Esophagus squamous epithelium (tissue), 4 donors: ENCODE measurements at regions not wholly inside any gene's neighbourhood (a gene's known extent, or its start where the extent isn't known, plus 50 kb on each side); places are given as distances from the start of the nearest gene placed in this dataset.

Experiments
- CTCF ChIP-seq, 6 experiments: fragments of 450-650 bp in 4 of 6; fragments of 200-600 bp in 2 of 6; sonication (generic) in 2 of 6; IDR thresholded peaks; one replicate each; pipeline ENCODE4 v1.5.1; 2016 to 2019; ENCODE audit warnings: antibody characterized with exemption in 6 of 6, mild to moderate bottlenecking in 4 of 6, moderate library complexity in 4 of 6
- POLR2A ChIP-seq, 4 donors: fragments of 450-650 bp; IDR thresholded peaks; one replicate each; pipeline ENCODE4 v1.6.1; 2017; ENCODE audit warnings: antibody characterized with exemption in 4 of 4, mild to moderate bottlenecking in 4 of 4, moderate library complexity in 3 of 4

GRCh38 chr2:77778917-77779316 is 256.7 kb upstream of the LRRTM4 start:
- TF ChIP-seq POLR2A (IDR thresholded peaks at IDR 0.05) (no peak), CTCF (IDR thresholded peaks at IDR 0.05) (no peak)
